ENCODE measurements at regions not wholly inside any gene's neighbourhood (a gene's known extent, or its start where the extent isn't known, plus 50 kb on each side); places are given as distances from the start of the nearest gene placed in this dataset.
"Not testable (repeated sequence)": the region's sequence is repeated elsewhere in the genome, so short reads cannot be mapped to it uniquely, and the experiment has no call there.

DNA sequence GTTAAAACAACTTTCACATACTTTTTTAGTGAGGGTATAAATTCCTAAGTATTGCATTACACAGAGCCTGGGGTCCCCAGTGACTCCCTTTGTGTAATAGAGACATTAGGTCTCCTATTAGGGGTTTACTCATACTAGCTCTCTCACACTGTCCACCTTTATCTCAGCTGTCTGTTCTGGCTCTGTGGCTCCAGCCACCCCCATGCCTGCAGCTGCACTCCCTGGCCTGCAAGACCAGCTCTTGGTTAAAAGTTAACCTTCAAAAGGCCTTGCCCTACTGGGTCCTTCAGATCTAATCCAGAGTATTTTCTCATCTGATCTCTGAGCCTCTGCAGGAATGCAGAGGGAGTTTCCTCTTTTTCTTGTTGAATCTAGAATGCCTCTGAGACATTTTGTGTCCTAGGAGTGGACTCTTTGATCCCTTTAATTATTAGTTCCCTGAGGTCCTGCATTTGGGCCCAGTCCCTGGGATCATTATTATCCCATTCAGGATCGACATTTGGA, 280.9 kb downstream of the PYDC2 start:
- not testable (repeated sequence) for DNase-seq (ENCODE audit: low spot score)

DNA sequence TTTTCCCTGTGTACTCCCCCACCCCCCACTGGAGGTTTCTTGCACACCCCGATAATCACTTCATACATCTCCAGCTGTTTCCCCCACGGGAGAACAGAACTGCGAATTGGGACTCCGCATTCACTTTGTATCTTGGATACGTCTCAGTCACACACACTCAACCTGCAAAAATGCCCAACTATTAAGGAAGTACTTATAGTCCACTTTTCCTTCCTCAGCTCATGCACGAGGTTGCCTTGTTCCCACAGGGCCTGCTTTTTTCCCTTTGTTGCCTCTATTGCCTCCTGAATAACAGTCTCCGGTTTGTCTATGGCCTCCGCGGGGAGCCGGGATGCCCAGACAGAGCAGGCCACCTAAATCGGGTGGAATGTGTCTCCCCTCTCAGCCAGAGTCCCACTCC, 282.3 kb downstream of the PYDC2 start:
- no peak for DNase-seq (ENCODE audit: low spot score)

- DNase-seq (ENCODE audit: low spot score) = no peak
These were observed 289.7 kb downstream of the PYDC2 start for GRCh38 chr3:191750618-191751017.

- no peak for DNase-seq (ENCODE audit: low spot score)
These were observed 292.2 kb downstream of the PYDC2 start for GRCh38 chr3:191753196-191753595.

DNA sequence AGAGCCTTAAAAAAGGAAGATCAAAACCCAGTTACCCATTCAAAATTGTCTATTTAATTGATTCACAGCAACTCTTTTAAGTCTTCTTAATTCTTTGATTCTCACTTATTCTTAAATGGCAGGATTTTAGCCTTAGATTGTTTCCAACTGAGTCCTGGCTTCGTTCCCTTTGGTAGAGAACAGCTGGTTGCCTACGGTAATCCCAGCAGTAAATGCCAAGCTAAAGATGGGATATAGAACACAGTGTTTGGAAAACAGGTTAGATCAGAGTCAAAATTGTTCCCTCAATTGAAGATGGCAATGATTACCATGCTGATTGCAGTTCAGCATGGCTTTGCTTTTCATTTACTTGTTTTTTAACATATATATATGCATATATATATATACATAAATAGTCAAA, 300.9 kb downstream of the PYDC2 start:
- DNase-seq (ENCODE audit: low spot score) = no peak

- DNase-seq (ENCODE audit: low spot score) = no peak
These were observed 301.5 kb downstream of the PYDC2 start for GRCh38 chr3:191762323-191762960.

GRCh38 chr3:191768421-191768820, 307.5 kb downstream of the PYDC2 start:
- DNase-seq (ENCODE audit: low spot score) = no peak

DNA sequence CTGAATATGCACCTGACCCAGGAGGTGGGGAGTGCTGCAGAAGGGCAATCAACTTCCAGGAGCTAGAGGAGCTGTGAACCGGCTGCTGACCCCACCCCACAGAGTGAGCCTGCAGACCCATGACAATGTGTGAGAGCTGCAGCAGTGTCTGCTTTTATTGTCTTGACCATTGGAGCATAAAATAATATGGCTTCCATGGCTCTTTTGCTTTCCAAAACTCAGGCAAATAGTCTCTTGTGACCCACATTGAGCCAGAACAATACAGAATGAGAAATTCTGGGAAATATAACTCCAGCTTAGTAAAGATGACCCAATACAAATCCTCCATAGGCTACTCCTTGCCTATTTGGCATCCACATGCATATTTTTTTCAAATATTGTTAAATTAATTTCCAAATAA, 309.6 kb downstream of the PYDC2 start:
- no peak for DNase-seq (ENCODE audit: low spot score)

GRCh38 chr3:191774485-191774884, 313.5 kb downstream of the PYDC2 start:
- no peak for DNase-seq (ENCODE audit: low spot score)

- no peak for DNase-seq (ENCODE audit: low spot score)
These were observed 314.7 kb downstream of the PYDC2 start for GRCh38 chr3:191775451-191776233.

GRCh38 chr3:191781044-191781443, 320.1 kb downstream of the PYDC2 start:
- no peak for DNase-seq (ENCODE audit: low spot score)

DNA sequence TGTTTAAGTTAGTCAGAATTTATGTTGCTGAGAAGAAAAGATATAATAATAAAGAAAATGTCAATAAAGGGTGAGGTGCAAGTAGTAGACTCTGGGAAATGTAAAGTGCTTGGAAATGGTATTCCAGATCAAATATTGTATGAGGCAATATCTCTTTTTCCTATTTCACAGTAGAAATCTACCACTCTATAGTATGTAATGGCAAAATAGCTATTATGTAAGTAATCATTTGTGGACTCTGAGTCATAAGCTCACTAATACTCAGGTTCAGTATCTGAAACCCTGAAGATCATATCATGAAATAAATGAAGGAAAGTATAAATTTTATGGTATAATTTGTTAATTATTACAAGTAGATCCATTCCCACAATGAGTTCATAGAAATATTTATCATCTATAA, 322.1 kb downstream of the PYDC2 start:
- no peak for DNase-seq (ENCODE audit: low spot score)

DNA sequence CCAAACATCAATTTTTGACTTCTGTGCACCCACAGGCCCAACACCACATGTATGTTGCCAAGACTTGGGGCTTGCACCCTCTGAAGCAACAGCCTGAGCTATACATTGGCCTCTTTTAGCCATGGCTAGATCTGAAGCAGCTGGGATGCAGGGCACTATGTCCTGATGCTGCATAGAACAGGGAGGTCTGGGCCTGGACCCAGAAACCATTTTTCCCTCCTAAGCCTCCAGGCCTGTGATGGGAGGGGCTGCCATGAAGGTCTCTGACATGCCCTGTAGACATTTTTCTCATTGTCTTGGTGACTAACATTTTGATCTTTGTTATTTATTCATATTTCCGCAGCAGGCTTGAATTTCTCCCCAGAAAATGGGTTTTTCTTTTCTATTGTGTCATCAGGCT, 330.0 kb downstream of the PYDC2 start:
- DNase-seq (ENCODE audit: low spot score) = no peak

- DNase-seq (ENCODE audit: low spot score) = no peak
These were observed 331.6 kb downstream of the PYDC2 start for GRCh38 chr3:191792580-191792979.

- DNase-seq (ENCODE audit: low spot score) = no peak
These were observed 334.2 kb downstream of the PYDC2 start for GRCh38 chr3:191795196-191795595.

DNA sequence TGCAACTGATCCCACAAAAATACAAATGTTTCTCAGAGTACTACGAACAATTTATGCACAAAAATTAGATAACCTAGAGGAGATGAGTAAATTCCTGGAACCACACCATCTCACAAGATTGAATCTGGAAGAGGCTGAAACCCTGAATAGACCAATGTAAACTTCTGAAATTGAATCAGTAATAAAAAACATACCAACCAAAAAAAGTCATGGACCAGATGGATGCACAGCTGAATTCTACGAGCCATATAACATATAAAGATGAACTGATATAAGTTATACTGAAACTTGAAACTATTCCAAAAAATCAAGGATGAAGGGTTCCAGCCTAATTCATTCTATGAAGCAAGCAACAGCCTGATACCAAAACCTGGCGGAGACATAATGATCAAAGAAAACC, 336.3 kb downstream of the PYDC2 start:
- DNase-seq (ENCODE audit: low spot score) = no peak

- no peak for DNase-seq (ENCODE audit: low spot score)
These were observed 341.7 kb downstream of the PYDC2 start for GRCh38 chr3:191802671-191803070.

- DNase-seq (ENCODE audit: low spot score) = no peak
These were observed 344.0 kb downstream of the PYDC2 start for GRCh38 chr3:191804935-191805334.

GRCh38 chr3:191808073-191808472, 347.1 kb downstream of the PYDC2 start:
- no peak for DNase-seq (ENCODE audit: low spot score)

- DNase-seq (ENCODE audit: low spot score) = no peak
These were observed 348.5 kb downstream of the PYDC2 start for GRCh38 chr3:191809326-191809949.

DNA sequence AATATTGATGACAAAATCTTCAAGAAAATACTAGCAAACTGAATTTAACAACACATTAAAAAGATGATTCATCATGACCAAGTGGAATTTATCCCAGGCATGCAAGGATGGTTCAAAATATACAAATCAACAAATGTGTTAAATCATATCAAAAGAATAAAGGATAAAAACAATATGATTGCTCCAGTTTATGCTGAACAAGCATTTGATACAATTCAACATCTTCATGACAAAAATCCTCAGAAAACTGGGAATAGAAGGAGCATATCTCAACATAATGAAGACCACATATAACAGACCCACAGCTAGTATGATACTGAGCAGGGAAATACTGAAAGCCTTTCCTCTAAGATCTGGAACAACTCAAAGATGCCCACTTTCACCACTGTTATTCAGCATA, 352.3 kb downstream of the PYDC2 start:
- DNase-seq (ENCODE audit: low spot score) = no peak

DNA sequence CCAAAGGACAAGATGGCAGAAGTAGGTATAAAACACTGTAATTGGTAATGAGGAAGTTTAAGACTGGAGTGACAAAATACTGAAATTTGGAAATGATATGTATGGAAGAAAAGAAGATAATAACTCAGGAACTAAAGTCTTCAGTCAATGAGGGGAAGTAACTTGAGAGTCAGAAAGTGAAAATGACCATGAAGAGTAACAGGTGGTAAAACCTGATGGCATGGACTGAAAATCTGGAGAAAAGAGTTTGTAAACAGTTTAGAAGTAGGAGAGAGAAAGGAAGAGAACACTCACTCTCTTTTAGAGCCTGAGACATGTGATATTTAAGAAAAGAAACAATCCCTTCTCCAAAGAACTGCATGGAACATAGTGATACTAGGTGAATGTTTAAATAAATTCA, 387.9 kb downstream of the PYDC2 start:
- no peak for DNase-seq (ENCODE audit: low spot score)

DNA sequence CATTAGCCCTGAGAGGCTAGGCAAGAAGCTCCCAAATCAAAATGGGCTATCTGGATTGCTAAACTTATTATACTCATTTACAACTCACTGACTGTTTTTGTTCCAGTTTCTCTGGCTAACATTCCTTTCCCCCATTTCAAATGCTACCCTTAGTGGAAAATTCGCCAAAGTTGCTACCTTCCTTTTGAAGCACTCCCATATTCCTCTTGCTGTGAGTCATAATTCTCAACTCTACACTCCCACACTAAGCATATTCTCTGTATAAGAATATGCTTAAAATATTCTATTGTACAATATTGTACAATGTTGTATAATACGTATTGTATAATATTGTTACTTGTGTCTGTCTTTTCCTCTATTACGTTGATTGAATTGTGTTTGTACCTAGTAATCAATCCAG, 398.6 kb downstream of the PYDC2 start:
- DNase-seq (ENCODE audit: low spot score) = no peak
